GM18517 (cell line): ENCODE measurements at regions not wholly inside any gene's neighbourhood (a gene's known extent, or its start where the extent isn't known, plus 50 kb on each side); places are given as distances from the start of the nearest gene placed in this dataset.
"Not testable (repeated sequence)": the region's sequence is repeated elsewhere in the genome, so short reads cannot be mapped to it uniquely, and the experiment has no call there.

ENCODE experiments used
- ATAC-seq: cut with Tn5 transposase; IDR thresholded peaks from one replicate; pipeline ENCODE4 v1.9.1; 2021; ENCODE audit warnings: mild to moderate bottlenecking, moderate library complexity; ENCODE audit not compliant: unreplicated experiment

DNA sequence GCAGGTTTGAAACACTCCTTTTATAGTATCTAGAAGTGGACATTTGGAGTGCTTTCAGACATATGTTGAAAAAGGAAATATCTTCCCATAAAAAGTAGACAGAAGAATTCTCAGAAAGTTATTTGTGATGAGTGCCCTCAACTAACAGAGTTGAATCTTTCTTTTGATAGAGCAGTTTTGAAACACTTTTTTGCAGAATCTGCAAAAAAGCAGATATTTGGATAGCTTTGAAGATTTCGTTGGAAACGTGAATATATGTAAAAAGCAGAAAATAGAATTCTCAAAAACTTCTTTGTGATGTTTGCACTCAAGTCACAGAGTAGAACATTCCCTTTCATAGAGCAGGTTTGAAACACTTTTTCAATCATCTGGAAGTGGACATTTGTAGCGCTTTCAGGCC is 676.4 kb upstream of the ZNF337 start:
- not testable (repeated sequence) for ATAC-seq

- no peak for ATAC-seq
Measured at GRCh38 chr20:26354511-26354910, 657.9 kb upstream of the ZNF337 start.

- ATAC-seq: no peak
Measured at GRCh38 chr20:26347396-26347795, 650.7 kb upstream of the ZNF337 start.

- ATAC-seq: not testable (repeated sequence)
Measured at GRCh38 chr20:26340460-26341065, 643.9 kb upstream of the ZNF337 start.

DNA sequence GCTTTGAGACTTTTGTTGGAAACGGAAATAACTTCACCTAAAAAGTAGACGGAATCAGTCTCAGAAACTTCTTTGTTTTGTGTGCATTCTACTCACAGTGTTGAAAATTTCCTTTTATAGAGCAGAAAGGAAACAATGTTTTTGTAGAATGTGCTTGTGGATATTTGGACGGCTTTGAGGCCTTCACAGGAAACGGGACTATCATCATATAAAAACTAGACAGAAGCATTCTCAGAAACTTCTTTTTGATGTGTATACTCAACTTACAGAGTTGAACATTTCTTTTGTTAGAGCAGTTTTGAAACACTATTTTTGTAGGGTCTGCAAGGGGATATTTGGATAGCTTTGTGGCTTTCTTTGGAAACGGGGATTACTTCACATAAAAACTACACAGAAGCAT is 627.5 kb upstream of the ZNF337 start:
- ATAC-seq: no peak

DNA sequence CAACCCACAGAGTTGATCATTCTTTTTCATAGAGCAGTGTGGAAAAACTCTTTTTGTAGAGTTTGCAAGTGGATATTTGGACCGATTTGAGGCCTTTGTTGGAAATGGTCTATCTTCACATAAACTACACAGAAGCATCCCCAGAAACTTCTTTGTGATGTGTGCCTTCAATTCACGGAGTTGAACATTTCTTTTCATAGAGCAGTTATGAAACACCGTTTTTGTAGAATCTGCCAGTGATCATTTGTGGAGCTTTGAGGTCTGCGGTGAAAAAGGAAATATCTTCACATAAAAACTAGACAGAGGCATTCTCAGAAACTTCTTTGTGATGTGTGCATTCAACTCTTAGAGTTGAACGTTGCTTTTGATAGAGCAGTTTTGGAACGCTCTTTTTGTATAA is 618.4 kb upstream of the ZNF337 start:
- no peak for ATAC-seq

GRCh38 chr20:26309720-26310119 is 613.1 kb upstream of the ZNF337 start:
- not testable (repeated sequence) for ATAC-seq

DNA sequence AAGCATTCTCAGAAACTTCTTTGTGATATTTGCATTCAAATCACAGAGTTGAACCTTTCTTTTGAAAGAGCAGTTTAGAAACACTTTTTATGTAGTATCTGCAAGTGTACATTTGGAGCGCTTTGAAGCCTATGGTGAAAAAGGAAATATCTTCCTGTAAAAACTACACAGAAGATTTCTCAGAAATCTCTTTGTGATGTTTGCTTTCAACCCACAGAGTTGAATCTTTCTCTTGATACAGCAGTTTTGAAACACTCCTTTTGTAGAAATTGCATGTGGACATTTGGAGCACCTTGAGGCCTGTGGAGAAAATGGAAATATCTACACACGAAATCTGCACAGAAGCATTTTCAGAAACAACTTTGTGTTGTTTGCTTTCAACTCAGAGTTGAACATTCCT is 612.3 kb upstream of the ZNF337 start:
- no peak for ATAC-seq

GRCh38 chr20:26295006-26295405 is 598.4 kb upstream of the ZNF337 start:
- no peak for ATAC-seq

GRCh38 chr20:26288379-26289061 is 591.9 kb upstream of the ZNF337 start:
- not testable (repeated sequence) for ATAC-seq

GRCh38 chr20:26279238-26279637 is 582.6 kb upstream of the ZNF337 start:
- no peak for ATAC-seq

DNA sequence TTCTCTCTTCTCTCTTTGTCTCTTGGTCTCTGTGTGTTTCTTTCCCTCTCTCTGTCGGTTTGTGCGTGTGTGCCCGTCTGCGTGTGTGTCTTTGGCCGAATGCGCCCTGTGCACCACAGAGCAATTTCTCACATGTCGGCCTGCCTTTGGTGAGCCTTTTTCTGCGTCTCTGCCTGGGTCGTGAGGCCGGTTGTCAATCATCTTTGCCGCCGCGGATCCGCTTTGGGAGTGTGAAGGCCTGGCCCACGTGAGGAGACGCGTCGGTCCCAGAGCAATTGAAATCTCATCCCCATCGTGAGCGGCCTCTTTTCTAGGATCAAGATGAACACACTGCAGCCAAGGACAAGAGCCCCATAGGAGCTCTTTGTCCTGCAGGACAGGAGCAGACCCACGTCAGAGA is 580.7 kb upstream of the ZNF337 start:
- no peak for ATAC-seq

DNA sequence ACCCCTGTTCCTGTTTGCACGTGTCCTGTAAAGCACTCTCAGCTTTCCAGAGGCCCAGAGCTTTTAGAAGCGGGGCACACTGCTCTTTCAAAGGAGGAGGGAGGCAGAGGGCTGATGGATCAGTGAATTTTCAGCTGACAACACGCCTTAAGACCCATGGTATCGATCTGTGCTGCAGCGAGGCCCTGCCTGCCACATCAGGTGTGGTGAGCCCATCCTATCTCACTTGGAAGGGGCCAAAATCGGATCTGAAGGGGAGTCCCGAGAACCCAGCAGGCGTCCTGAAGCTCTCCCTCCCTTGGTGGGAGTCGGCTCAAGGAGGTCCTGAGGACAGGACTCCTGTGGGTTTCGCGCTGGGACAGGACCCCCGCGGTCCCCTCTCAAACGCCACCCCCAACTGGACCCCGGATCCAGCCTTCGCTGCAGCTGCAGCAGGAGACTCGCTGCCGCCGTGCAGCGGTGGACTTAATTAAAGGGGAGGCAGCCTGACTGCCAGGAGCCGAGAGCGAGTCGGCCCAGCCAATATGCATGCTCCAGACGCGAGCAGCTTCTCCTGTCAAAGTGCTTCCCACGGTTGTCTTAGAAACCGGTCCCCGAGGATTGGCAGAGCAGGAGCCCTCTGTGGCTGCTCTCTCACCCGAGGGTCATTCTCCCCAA is 580.0 kb upstream of the ZNF337 start:
- no peak for ATAC-seq

DNA sequence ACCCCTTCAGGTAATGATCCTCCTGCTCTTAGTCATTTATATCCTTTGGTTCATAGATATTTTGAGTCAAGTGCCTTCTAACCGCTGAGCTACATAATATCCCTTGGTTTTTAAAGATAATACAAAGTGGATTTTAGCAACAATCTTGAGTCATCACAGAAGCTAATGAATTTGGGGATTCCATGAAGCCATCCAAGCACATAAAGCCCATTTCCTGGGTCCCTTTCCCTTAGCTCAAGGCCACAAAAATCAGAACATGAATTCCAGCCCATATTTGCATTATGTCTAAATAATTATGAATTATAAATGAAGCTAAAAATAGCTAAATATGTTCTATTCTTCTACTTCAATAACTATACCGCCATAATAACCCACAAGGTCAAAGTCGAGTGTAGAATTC is 572.1 kb upstream of the ZNF337 start:
- ATAC-seq: not testable (repeated sequence)

- ATAC-seq: not testable (repeated sequence)
Measured at GRCh38 chr20:26260925-26261324, 564.3 kb upstream of the ZNF337 start.

DNA sequence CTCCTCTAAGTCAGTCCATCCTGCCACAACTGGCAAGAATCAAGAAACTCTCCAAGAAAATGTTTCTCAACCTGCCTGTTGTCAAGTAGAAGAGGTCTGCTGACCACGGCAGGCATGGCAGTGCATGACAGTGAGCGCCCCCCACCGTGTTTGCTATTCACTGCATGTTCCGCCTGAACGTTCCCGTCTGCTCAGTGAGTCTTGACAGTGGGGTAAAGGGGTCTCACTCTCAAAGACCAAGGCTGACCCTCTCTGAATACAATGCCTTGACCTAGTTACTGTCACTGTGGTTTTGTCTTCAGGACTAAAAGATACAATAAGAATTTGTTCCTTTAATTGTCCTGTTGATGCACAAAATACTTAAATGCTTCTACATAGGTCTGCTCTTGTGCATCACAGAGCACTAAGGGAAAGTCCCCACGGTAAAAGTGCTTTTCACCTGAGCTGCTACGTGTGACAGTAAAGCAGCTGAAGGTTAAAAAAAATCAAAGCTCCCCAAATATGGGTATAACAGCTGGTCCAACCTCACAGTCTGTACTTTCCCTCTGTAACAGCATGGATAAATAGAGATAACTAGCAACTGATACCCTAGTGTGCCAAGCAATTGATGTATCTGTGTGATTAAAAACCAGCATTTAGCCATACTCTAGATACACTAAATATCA is 555.8 kb upstream of the ZNF337 start:
- ATAC-seq: not testable (repeated sequence)

GRCh38 chr20:26251376-26251775 is 554.7 kb upstream of the ZNF337 start:
- ATAC-seq: not testable (repeated sequence)

DNA sequence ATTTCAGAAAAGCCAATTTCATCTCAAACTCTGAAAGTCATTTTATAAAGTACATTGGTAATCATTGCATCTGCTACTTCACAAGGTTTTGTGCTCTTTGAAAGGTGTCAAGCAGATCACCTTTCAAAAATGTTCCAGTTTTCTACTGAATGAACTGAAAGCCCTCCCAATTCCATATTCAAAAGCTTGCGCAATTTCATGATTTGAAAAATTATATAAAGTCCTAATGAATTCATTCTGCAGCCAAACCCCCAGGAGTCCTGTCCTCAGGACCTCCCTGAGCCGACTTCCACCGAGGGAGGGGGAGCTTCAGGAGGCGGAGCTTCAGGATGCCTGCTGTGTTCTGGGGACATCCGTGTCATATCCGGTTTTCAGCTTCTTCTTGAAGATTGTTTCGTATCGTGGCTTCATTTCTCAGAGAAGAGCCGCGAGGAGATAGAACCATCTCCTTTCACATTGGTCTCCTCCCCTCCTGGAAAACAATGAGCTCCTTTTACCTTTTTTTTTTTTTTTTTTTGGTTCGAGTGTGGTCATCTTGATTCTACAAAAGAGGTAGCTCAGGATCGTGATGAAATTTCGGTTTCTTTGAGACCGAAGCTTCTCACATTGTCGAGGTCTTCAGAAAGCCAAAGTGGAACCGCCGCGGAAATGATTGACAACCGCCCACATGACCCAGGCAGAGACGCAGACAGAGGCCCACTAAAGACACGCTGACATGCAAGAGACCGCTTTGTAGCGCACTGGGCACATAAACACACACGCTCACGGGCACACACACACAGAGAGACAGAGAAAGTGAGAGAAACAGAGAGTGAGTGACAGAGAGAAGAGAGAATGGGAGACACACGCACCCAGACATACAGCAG is 553.8 kb upstream of the ZNF337 start:
- not testable (repeated sequence) for ATAC-seq

GRCh38 chr20:26243731-26244130 is 547.1 kb upstream of the ZNF337 start:
- ATAC-seq: no peak

DNA sequence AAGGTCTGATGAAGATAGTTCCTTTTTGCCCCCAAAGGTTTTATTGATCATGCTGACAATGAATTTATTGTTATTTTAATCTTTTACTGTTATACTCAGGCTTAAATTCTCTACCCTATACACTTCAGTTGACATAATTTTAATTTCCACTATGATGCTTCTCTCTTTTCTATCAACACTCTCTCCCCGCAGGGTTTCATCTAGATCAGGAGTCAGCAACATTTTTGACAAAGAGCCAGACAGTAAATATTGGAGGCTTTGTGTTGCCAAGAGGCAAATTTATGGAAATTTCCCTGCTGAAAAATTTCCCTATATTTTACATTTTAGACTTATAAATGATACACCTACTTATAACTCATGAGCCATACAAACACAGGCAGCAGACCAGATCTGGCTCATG is 524.0 kb upstream of the ZNF337 start:
- ATAC-seq: not testable (repeated sequence)

GRCh38 chr20:26219546-26219945 is 522.9 kb upstream of the ZNF337 start:
- ATAC-seq: not testable (repeated sequence)
